ENCODE measurements at regions not wholly inside any gene's neighbourhood (a gene's known extent, or its start where the extent isn't known, plus 50 kb on each side); places are given as distances from the start of the nearest gene placed in this dataset.

DNA sequence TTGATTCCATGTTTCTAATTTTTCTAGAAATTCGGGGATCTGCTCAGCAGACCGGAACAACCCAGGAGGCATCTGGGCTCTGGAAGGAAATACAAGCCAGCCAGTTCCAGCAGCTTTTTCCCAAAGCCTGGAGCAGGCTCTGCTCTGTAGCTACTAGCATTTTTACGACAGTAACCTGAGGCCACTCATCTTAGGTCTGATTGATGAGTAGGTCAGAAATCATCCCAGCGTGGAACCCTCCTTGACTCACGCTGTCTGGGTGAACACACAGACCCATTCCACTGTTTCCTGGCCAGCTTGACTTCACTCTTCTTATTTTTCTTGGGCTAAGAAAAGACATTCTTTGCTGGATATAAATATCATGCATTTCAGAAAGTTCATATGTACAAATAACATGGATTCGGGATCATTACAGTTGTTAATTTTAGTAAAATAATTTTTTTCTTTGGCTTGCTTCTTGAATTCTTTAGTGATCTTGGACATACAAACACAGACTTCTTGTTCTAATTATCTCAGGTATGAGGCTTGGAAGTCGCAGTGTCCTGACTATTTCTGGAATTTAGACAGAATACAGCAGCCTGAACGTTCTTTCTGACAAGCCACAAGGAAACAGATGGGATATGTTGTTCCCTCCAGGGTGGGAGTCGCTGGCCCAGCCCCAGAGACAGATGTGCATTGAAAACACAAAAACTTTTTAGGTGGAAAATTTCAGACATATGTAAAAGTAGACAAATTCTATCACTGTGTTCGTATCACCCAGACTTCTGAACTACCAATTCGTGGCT is 54.6 kb upstream of the PITRM1 start:
- FAIRE-seq (no peak), DNase-seq (ENCODE audit: insufficient read length, low spot score) (no peak)
- TF ChIP-seq, protein P1, sequence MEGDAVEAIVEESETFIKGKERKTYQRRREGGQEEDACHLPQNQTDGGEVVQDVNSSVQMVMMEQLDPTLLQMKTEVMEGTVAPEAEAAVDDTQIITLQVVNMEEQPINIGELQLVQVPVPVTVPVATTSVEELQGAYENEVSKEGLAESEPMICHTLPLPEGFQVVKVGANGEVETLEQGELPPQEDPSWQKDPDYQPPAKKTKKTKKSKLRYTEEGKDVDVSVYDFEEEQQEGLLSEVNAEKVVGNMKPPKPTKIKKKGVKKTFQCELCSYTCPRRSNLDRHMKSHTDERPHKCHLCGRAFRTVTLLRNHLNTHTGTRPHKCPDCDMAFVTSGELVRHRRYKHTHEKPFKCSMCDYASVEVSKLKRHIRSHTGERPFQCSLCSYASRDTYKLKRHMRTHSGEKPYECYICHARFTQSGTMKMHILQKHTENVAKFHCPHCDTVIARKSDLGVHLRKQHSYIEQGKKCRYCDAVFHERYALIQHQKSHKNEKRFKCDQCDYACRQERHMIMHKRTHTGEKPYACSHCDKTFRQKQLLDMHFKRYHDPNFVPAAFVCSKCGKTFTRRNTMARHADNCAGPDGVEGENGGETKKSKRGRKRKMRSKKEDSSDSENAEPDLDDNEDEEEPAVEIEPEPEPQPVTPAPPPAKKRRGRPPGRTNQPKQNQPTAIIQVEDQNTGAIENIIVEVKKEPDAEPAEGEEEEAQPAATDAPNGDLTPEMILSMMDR (IDR thresholded peaks at IDR 0.05; ENCODE audit: insufficient read depth, missing control alignments) = no peak

DNA sequence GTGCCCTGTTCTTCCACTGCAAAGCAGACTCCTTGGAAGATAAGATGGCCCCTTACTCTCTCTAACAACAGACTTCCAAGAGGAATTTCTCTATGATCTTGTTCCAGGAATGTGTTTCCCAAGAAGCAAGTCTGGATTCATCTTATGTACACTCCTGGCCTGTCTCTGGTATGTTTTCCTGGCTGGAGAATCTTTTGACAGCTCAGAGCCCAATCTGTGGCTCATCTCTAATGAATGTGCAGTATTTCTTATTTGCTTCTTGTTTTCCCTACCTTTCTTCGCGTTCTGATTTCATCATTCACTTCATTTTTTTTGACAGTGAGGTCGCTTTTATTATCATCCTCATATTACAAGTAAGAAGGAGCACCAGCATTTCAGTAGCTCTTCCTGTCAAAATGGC is 53.0 kb upstream of the PITRM1 start:
- DNase-seq (ENCODE audit: insufficient read length, low spot score) = no peak
- no peak for FAIRE-seq
- TF ChIP-seq, protein P1 (IDR thresholded peaks at IDR 0.05; ENCODE audit: insufficient read depth, missing control alignments) = no peak

DNA sequence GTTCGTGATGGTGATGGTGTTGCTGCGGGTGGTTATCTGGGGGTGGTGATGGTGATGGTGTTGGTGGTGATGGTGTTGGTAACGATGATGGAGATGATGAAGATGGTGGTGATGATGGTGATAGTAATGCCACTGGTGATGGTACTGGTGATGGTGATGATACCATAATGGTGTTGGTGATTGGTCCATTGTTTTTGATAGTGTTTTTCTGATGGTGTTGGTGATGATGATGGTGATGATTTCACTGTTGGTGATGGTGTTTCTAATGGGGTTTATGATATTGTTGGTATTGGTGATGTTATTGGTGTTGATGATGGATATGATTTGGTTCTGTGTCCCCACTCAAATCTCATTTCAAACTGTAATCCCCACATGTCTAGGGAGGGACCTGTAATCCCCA is 51.7 kb upstream of the PITRM1 start:
- DNase-seq (ENCODE audit: insufficient read length, low spot score) (no peak), FAIRE-seq (no peak)
- TF ChIP-seq, protein P1 (IDR thresholded peaks at IDR 0.05; ENCODE audit: insufficient read depth, missing control alignments) = no peak

DNA sequence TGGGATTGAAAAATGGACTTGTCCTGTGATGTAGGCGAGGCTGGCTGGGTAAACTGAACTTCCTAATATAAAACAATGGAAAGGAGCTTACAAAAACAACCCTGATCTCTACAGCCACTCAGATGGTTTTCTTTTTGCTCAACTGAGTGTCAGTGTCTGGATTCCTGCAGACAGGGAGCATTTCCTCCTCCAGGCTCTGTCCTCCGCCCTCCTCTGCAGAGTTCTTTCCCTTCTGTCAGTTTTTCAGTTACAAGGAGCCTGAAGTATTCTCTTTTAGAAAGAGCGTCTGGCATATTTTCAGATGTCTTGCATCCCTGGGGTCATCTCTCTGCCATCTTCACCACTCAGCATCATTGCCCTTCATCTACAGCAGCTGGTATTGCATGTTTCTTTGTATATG is 50.0 kb upstream of the PITRM1 start:
- DNase-seq (ENCODE audit: insufficient read length, low spot score) = no peak
- no peak for FAIRE-seq
- TF ChIP-seq, protein P1 (IDR thresholded peaks at IDR 0.05; ENCODE audit: insufficient read depth, missing control alignments) = no peak

Data from D721Med (cell line).